GM12801 (cell line): ENCODE measurements at regions not wholly inside any gene's neighbourhood (a gene's known extent, or its start where the extent isn't known, plus 50 kb on each side); places are given as distances from the start of the nearest gene placed in this dataset.

Experiments used
- CTCF ChIP-seq: IDR thresholded peaks from one replicate; pipeline ENCODE4 v1.5.1; 2011; ENCODE audit warnings: control low read depth; ENCODE audit not compliant: insufficient read length; ENCODE audit errors: extremely low read depth

- TF ChIP-seq CTCF, result no peak
Measured at GRCh38 chr12:118783703-118784102, 197.6 kb upstream of the SRRM4 start.

DNA sequence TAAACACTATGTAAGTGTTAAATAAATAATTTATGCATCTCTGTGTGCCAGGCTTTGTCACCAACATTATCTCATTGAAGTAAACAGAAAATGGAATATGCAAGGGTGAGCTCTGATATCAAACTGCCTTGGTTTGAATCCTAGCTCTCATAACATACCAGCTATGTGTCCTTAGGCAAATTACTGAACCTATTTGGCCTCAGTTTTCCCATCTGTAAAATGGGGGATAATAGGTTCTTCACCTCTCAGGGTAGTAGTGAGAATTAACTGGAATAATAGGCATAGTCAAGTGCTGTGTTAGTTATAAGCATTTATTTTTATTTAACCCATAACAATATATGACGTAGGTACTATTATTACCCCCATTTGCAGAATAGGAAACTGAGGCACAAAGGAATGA is 190.8 kb upstream of the SRRM4 start:
- TF ChIP-seq CTCF, result no peak

DNA sequence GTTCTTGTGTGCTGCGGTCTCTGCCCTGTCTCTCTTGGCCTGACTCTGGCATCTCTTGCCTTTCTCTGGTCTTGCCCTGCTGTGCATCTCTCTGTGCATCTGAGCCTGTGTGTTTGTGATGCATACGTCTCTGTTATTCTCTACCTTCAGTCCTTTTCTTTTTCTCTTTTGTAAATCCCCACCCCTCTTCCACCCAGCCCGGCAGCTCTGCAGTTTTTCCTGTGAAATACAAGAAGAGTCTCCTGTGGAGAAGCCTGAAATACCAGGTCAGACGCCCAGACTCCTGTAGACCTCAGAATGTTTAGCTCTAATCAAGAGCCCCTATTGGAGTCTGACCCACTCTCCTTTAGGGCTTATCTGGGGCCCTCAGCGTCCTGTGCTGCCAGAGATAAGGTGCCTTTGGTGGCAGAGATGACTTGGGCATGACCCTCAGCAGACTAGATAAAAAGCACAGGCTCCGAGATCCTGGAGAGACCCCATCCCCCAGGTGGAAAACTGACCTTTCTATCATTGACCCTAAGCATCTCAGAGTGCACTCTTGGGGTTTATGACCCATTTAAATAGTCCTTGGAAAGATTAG is 167.5 kb upstream of the SRRM4 start:
- TF ChIP-seq CTCF, result no peak

DNA sequence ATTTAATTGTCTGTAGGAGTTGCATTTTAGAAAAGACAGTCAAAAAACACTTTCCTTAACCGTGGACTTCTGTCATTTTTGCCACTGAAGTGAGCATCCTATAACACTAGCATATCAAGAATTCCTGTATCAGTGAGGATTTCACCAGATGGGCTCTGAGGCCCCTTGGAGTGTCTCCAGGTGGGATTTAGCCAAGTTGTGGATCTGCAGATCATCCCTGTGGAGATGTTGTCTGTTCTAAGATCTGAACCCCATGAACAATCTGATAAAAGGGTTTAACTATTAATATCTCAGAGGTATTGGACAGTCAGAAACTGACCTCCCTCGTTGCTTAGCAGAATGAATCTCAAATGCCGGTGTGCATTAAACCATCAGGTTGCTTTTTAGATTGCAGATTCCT is 165.0 kb upstream of the SRRM4 start:
- TF ChIP-seq CTCF, result no peak

GRCh38 chr12:118821386-118821925 is 159.9 kb upstream of the SRRM4 start:
- TF ChIP-seq CTCF, result no peak

DNA sequence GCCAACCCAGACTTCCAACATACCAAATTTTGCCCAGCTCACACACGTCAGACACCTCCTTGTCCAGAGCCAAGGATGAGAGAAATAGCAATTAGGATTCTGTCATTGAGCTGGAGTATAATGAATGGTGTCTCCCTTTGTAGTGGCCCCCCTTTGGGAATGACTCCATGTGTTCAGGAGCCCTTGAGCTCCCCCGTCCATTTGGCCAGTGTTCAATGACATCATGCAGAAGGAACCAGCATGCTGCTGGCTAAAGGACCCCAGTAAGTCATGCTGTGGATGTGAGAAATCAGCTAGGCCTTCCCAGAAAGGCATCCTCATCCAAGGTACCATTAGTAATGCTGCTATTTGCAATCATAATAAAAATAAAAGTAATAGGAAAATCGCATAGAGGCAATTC is 158.8 kb upstream of the SRRM4 start:
- no peak for TF ChIP-seq CTCF

DNA sequence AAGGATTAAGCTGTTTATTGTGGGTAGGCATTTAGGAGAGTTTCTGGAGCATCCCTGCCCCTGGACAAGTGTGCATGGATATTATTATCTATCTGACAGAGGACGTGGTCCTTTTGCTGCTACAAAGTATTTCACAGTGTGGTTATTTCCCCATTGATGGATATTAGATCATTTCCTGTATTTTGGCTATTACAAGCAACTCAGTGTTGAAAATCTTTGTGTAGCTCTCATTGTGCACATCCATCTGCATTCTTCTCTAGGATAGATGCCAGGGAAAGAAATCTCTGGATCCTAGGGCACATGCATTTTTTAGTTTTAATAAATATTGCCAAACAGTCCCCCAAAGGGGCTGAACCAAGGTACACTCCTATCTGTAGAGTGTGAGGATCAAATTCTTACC is 154.3 kb upstream of the SRRM4 start:
- no peak for TF ChIP-seq CTCF
